IMR-90 (cell line): ENCODE measurements at regions not wholly inside any gene's neighbourhood (a gene's known extent, or its start where the extent isn't known, plus 50 kb on each side); places are given as distances from the start of the nearest gene placed in this dataset.

ENCODE experiments used
- ATAC-seq: fragments of 200-7000 bp; cut with Tn5 transposase; 2 replicates; pipeline ENCODE4 v1.9.1; 2020; ENCODE audit warnings: low read depth, mild to moderate bottlenecking, moderate library complexity
- BruUV-seq: library from RNA; stranded (reverse); fragments of 400-500 nt; replicated peaks from 2 replicates; lab custom pipeline; 2021; lab: Mats Ljungman, UMichigan
- CTCF ChIA-PET: fragments of 300-600 bp; formaldehyde crosslinking; extraction: SDS; loops from one replicate; lab custom pipeline; 2021; ENCODE audit warnings: antibody characterized with exemption; lab: Yijun Ruan, JAX
- POLR2A ChIA-PET: fragments of 300-600 bp; sonication (Branson Sonifier 250); formaldehyde crosslinking; loops from one replicate; lab custom pipeline; 2022; ENCODE audit warnings: antibody characterized with exemption; ENCODE audit not compliant: unreplicated experiment; lab: Charles Lee
- DNase-seq: peaks from one replicate; pipeline ENCODE4 v3.0.0; 2013
- H2AFZ ChIP-seq: replicated peaks from 2 replicates; pipeline ENCODE3; 2013; ENCODE audit warnings: low read length, mild to moderate bottlenecking; ENCODE audit not compliant: poor library complexity
- H2AK5ac ChIP-seq: 2 replicates; pipeline ENCODE4 v1.6.1; 2013; ENCODE audit warnings: low read depth, low read length, inconsistent platforms
- H2AK9ac ChIP-seq: replicated peaks from 2 replicates; pipeline ENCODE3; 2013; ENCODE audit warnings: mild to moderate bottlenecking, low read depth, low read length, moderate library complexity; ENCODE audit not compliant: poor library complexity
- H2BK120ac ChIP-seq: 2 replicates; pipeline ENCODE4 v1.6.1; 2013; ENCODE audit warnings: low read depth, low read length, inconsistent platforms
- H2BK15ac ChIP-seq: 3 replicates; pipeline ENCODE4 v1.6.1; 2013; ENCODE audit warnings: low read depth, low read length, inconsistent platforms
- H2BK20ac ChIP-seq: 2 replicates; pipeline ENCODE4 v1.6.1; 2013; ENCODE audit warnings: low read depth, mild to moderate bottlenecking, inconsistent platforms, low read length, moderate library complexity
- H2BK5ac ChIP-seq: 2 replicates; pipeline ENCODE4 v1.6.1; 2013; ENCODE audit warnings: mild to moderate bottlenecking, low read depth, low read length, inconsistent platforms; ENCODE audit not compliant: poor library complexity, severe bottlenecking
- H3K14ac ChIP-seq: replicated peaks from 2 replicates; pipeline ENCODE4 v1.6.1; 2013; ENCODE audit warnings: low read depth, low read length, inconsistent platforms
- H3K18ac ChIP-seq: 2 replicates; pipeline ENCODE4 v1.6.1; 2013; ENCODE audit warnings: low read depth, low read length, control low read depth
- H3K23ac ChIP-seq: 2 replicates; pipeline ENCODE4 v1.6.1; 2013; ENCODE audit warnings: low read depth, low read length, inconsistent platforms
- H3K27ac ChIP-seq: 2 replicates; pipeline ENCODE4 v1.5.1; 2013; ENCODE audit warnings: mild to moderate bottlenecking, control low read depth, low read length; ENCODE audit not compliant: insufficient read depth
- H3K27me3 ChIP-seq: 2 replicates; pipeline ENCODE4 v1.6.1; 2013; ENCODE audit warnings: low read length; ENCODE audit not compliant: control insufficient read depth, insufficient read depth
- H3K36me3 ChIP-seq: 2 replicates; pipeline ENCODE4 v1.6.1; 2013; ENCODE audit warnings: low read length, mixed read lengths; ENCODE audit not compliant: control insufficient read depth, insufficient read depth
- H3K4ac ChIP-seq: 2 replicates; pipeline ENCODE4 v1.6.1; 2013; ENCODE audit warnings: low read depth, low read length, inconsistent platforms
- H3K4me1 ChIP-seq: 2 replicates; pipeline ENCODE4 v1.6.1; 2013; ENCODE audit warnings: low read length, mixed read lengths; ENCODE audit not compliant: control insufficient read depth, insufficient read depth
- H3K4me2 ChIP-seq: 2 replicates; pipeline ENCODE4 v1.6.1; 2013; ENCODE audit warnings: low read depth, mild to moderate bottlenecking, control low read depth, low read length, moderate library complexity
- H3K4me3 ChIP-seq: 2 replicates; pipeline ENCODE4 v1.5.1; 2013; ENCODE audit warnings: low read depth, mild to moderate bottlenecking, control low read depth, low read length, moderate library complexity; ENCODE audit not compliant: insufficient read depth
- H3K56ac ChIP-seq: 2 replicates; pipeline ENCODE4 v1.6.1; 2013; ENCODE audit warnings: low read length, inconsistent platforms; ENCODE audit not compliant: insufficient read depth; ENCODE audit errors: extremely low read depth
- H3K79me1 ChIP-seq, 2 experiments: 2 replicates each; pipeline ENCODE4 v1.6.1; 2013; ENCODE audit warnings: low read length in 2 of 2, inconsistent platforms in 1 of 2, low read depth in 1 of 2
- H3K9ac ChIP-seq: 2 replicates; pipeline ENCODE4 v1.6.1; 2013; ENCODE audit warnings: low read depth, low read length, control low read depth
- H3K9me1 ChIP-seq: 2 replicates; pipeline ENCODE4 v1.6.1; 2013; ENCODE audit warnings: low read length, inconsistent platforms; ENCODE audit not compliant: insufficient read depth
- H3K9me3 ChIP-seq: 2 replicates; pipeline ENCODE4 v1.6.1; 2013; ENCODE audit warnings: low read length; ENCODE audit not compliant: control insufficient read depth, insufficient read depth
- H4K20me1 ChIP-seq: 2 replicates; pipeline ENCODE4 v1.6.1; 2013; ENCODE audit warnings: low read length, inconsistent platforms; ENCODE audit not compliant: insufficient read depth
- H4K5ac ChIP-seq: 2 replicates; pipeline ENCODE4 v1.6.1; 2013; ENCODE audit warnings: mild to moderate bottlenecking, low read depth, low read length, control low read depth
- H4K8ac ChIP-seq, 2 experiments: 2 replicates each; pipeline ENCODE4 v1.6.1; 2013; ENCODE audit warnings: low read depth in 2 of 2, low read length in 2 of 2, control low read depth in 1 of 2, inconsistent platforms in 1 of 2
- H4K91ac ChIP-seq: 2 replicates; pipeline ENCODE4 v1.6.1; 2013; ENCODE audit warnings: low read depth, low read length, inconsistent platforms; ENCODE audit not compliant: insufficient read depth
- BHLHE40 ChIP-seq: fragments of 150-350 bp; IDR thresholded peaks from 2 replicates; pipeline ENCODE4 v1.6.1; 2016; ENCODE audit warnings: mild to moderate bottlenecking, low read depth, low read length
- RCOR1 ChIP-seq: IDR thresholded peaks from 2 replicates; pipeline ENCODE4 v1.6.1; 2012; ENCODE audit warnings: mild to moderate bottlenecking, low read length, improper control_type of control experiment; ENCODE audit not compliant: insufficient replicate concordance
- dilution Hi-C: fragments of 300-500 bp; cut with HindIII; formaldehyde crosslinking; loops from one replicate; pipeline ENCODE4 v1.14.3; 2018; ENCODE audit warnings: low sequenced_read_pairs; ENCODE audit not compliant: unreplicated experiment
- in situ Hi-C: fragments of 300-500 bp; cut with MboI; formaldehyde crosslinking; loops from 3 replicates; pipeline ENCODE4 v1.14.3; 2019; ENCODE audit warnings: low sequenced_read_pairs, inconsistent platforms, mixed read lengths
- intact Hi-C: fragments of 100-400 bp; cut with micrococcal nuclease; formaldehyde crosslinking; loops from 2 replicates; pipeline ENCODE4 v1.10.0; 2022

DNA sequence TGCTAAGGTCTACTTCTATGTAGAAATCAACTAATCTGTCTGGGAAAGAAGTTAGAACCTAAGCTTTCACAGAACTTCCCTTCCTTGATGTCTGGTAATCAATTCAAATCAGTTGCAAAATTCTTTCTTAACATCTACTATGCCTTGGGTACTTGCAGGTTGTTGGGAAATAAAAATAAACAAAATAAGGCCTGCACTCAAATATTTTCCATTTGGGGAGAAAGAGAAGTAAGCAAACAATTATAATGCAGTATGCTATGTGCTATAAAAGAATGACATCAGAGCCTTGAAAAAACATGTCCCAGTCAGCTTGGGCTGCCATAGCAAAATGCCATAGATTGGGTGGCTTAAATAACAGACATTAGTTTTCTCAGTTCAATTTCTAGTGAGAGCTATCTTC is 425.9 kb upstream of the DCN start:
- POLR2A ChIA-PET, result no interaction called here
- H3K4ac ChIP-seq, result no peak overlapping the region
- no peak overlapping the region for H3K4me2 ChIP-seq
- no peaks in the 10 kb centered on the region for H3K36me3 ChIP-seq
- no peaks in the 10 kb centered on the region for H4K20me1 ChIP-seq
- H2BK15ac ChIP-seq, result no peak overlapping the region
- H3K27me3 ChIP-seq, result no peaks in the 10 kb centered on the region; the same call in 1 of the 2 replicates
- intact Hi-C loops (no loop called here), in situ Hi-C loops (no loop called here), dilution Hi-C loops (no loop called here)
- H3K23ac ChIP-seq, result no peak overlapping the region
- CTCF ChIA-PET, result interaction anchor here (0.6 kb wide), 1 partner anchor 9 kb away, joined by 3 read pairs; no protein-coding TSS in a partner anchor
- no peak overlapping the region for H4K91ac ChIP-seq
- H3K4me1 ChIP-seq, result no peaks in the 10 kb centered on the region
- H3K56ac ChIP-seq, result no peak overlapping the region
- no peak overlapping the region for H3K4me3 ChIP-seq
- H3K9me3 ChIP-seq, result no peaks in the 10 kb centered on the region
- H4K8ac ChIP-seq, result no peak overlapping the region
- TF ChIP-seq RCOR1, result no peak
- no peak for TF ChIP-seq BHLHE40
- DNase-seq (no peak), ATAC-seq (no peak)
- no peaks in the 10 kb centered on the region for H3K9me1 ChIP-seq
- no peak overlapping the region for H2BK5ac ChIP-seq
- no peak overlapping the region for H2AK5ac ChIP-seq
- no TSS peak for BruUV-seq
- no peak overlapping the region for H3K9ac ChIP-seq
- no peak overlapping the region for H3K14ac ChIP-seq
- no peak overlapping the region for H4K5ac ChIP-seq
- no peak overlapping the region for H2AK9ac ChIP-seq
- H3K27ac ChIP-seq, result no peak overlapping the region
- no peak overlapping the region for H3K18ac ChIP-seq
- no peak overlapping the region for H2BK120ac ChIP-seq
- no peaks in the 10 kb centered on the region for H3K79me1 ChIP-seq
- no peak overlapping the region for H2AFZ ChIP-seq
- H2BK20ac ChIP-seq, result no peak overlapping the region
